ENCODE measurements at regions not wholly inside any gene's neighbourhood (a gene's known extent, or its start where the extent isn't known, plus 50 kb on each side); places are given as distances from the start of the nearest gene placed in this dataset.
"Not testable (repeated sequence)": the region's sequence is repeated elsewhere in the genome, so short reads cannot be mapped to it uniquely, and the experiment has no call there.

GRCh38 chr13:112175162-112176075, 108.5 kb downstream of the SOX1 start:
- DNase-seq: no peak

GRCh38 chr13:112176141-112177119, 109.5 kb downstream of the SOX1 start:
- not testable (repeated sequence) for DNase-seq

- DNase-seq: no peak
These were observed 110.7 kb downstream of the SOX1 start for GRCh38 chr13:112177450-112178288.

- DNase-seq: no peak
These were observed 111.8 kb downstream of the SOX1 start for GRCh38 chr13:112178769-112179168.

GRCh38 chr13:112179421-112179820, 112.5 kb downstream of the SOX1 start:
- DNase-seq: no peak

GRCh38 chr13:112179995-112180394, 113.0 kb downstream of the SOX1 start:
- DNase-seq: no peak

- no peak for DNase-seq
These were observed 114.6 kb downstream of the SOX1 start for GRCh38 chr13:112181336-112182067.

- no peak for DNase-seq
These were observed 115.3 kb downstream of the SOX1 start for GRCh38 chr13:112182251-112182650.

- no peak for DNase-seq
These were observed 116.0 kb downstream of the SOX1 start for GRCh38 chr13:112182846-112183531.

GRCh38 chr13:112183532-112184090, 116.7 kb downstream of the SOX1 start:
- DNase-seq: no peak

GRCh38 chr13:112184261-112184660, 117.3 kb downstream of the SOX1 start:
- DNase-seq: no peak

GRCh38 chr13:112184851-112185371, 118.0 kb downstream of the SOX1 start:
- DNase-seq: no peak

GRCh38 chr13:112185466-112185865, 118.5 kb downstream of the SOX1 start:
- DNase-seq: no peak

GRCh38 chr13:112186091-112186490, 119.1 kb downstream of the SOX1 start:
- DNase-seq: no peak

GRCh38 chr13:112187527-112188297, 120.8 kb downstream of the SOX1 start:
- no peak for DNase-seq

GRCh38 chr13:112188298-112188610, 121.3 kb downstream of the SOX1 start:
- DNase-seq: no peak

- no peak for DNase-seq
These were observed 126.7 kb downstream of the SOX1 start for GRCh38 chr13:112193463-112194166.

- no peak for DNase-seq
These were observed 127.2 kb downstream of the SOX1 start for GRCh38 chr13:112194167-112194530.

- no peak for DNase-seq
These were observed 127.6 kb downstream of the SOX1 start for GRCh38 chr13:112194579-112194978.

Data from SW 1271 (cell line).